Urothelium cell line (cell line): ENCODE measurements at regions not wholly inside any gene's neighbourhood (a gene's known extent, or its start where the extent isn't known, plus 50 kb on each side); places are given as distances from the start of the nearest gene placed in this dataset.
A peak's percentile ranks its signal among the peaks of the same experiment; 100 is the strongest.

ENCODE experiments used
- DNase-seq: peaks from one replicate; pipeline ENCODE4 v3.0.0; 2011; ENCODE audit warnings: low spot score, mixed read lengths
- FAIRE-seq: peaks from 2 replicates; lab custom pipeline; 2011; peaks lifted over from hg19 to GRCh38; lab: Jason Lieb, UNC

DNA sequence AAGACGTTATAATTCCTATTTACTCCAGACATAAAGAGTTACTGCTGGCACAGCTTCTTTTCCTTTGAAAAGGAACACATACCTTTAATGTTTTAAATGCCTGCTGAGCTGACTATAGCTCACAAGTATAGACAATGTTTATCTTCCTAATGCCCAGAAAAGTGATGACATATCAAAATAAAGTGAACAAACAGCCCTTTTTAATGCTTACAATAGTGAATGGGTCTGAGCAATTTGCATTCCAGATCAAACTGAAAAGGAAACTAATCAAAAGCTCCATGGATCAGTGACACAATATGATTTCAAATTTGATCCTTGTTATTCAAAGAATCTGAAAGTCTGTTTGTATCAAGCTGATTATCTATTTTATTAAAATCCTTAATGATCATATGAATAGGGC is 233.6 kb upstream of the SEMA3E start:
- DNase-seq (no peak), FAIRE-seq (no peak)

DNA sequence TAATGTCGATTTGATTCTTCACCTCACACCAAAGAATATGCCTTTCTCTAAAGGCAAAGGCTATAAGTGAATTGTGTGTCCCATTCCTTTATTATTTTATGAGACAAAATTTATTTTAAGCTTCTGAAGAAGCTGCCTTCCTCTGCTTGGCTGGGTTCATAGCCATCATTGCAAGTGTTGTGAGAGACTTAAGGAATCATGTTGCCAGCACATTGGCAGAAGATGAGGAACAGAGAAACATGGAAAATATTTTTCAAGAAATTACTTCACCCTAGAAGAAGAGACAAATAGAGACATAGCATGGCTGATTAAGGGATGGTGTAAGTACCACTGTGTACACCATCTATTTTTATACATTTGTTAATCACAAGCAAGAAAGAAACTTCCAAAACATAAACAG is 230.1 kb upstream of the SEMA3E start:
- FAIRE-seq (no peak), DNase-seq (no peak)

DNA sequence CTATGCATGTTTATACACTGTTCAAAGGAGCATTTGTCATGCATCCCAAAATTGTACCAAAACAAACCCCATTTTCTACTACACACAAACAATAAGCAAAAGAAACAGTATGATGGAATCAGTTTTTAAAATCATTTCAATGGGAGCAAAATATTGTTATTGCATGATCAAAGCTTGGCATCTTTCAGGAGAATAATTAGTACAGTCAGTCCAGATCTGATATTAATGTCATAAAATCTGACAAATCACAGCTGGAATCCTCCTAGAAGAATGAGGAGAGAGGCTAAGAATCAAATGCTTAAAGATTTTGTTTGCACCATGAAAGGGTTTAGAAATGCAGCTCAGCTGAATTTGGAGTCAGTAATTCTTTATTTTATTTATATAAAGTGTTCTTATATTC is 229.7 kb upstream of the SEMA3E start:
- FAIRE-seq: no peak

GRCh38 chr7:83876593-83876992 is 227.7 kb upstream of the SEMA3E start:
- FAIRE-seq (peak; percentile 61), DNase-seq (peak; percentile 26)

More for the DNA sequence above, 229.7 kb upstream of the SEMA3E start:
- no peak for DNase-seq

GRCh38 chr7:83873459-83873858 is 224.5 kb upstream of the SEMA3E start:
- FAIRE-seq: no peak
- no peak for DNase-seq

GRCh38 chr7:83872501-83872900 is 223.6 kb upstream of the SEMA3E start:
- FAIRE-seq (peak; percentile 35), DNase-seq (no peak)

- FAIRE-seq (no peak), DNase-seq (no peak)
These were observed 221.6 kb upstream of the SEMA3E start for GRCh38 chr7:83870515-83870914.

GRCh38 chr7:83866582-83866981 is 217.6 kb upstream of the SEMA3E start:
- FAIRE-seq (peak; percentile 61), DNase-seq (no peak)

DNA sequence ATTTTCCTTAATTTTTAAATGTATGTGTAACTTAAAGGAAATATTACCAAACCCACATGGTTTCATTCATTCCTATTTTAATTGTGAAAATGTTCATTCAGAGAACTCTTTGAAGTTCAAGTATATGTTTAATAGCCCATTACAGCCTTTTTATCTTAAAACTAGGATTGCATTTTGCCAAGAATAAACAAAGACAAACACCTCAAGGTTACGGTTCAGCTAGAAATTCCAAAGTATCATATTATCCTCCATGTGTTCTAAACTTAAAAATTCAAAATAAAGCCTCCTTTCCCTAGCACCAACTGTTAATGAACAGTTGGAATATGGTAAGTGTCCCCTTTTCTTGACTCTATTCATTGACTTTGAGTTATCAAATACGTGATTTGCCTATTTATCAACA is 215.6 kb upstream of the SEMA3E start:
- FAIRE-seq (no peak), DNase-seq (no peak)

DNA sequence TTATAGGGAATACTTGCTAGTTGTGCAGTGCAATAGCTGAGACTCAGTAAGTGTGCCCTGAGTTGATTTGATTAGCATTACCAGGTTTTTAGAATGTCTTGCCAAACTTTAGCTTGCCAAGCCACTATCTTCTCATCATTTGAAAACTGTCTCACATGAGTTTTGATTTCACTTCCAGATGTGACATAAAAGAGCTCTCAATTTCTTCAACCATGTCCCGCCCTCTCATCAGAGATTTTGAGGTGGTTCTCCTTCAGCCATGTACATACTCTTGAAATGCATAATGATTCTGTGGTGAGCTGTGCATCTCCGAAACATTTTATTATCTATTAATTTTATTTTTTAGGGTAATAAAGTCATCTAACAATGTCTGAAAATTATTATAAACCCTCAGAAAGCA is 215.0 kb upstream of the SEMA3E start:
- FAIRE-seq (no peak), DNase-seq (no peak)

GRCh38 chr7:83861876-83862275 is 212.9 kb upstream of the SEMA3E start:
- no peak for FAIRE-seq

GRCh38 chr7:83859827-83860226 is 210.9 kb upstream of the SEMA3E start:
- DNase-seq (no peak), FAIRE-seq (no peak)

More at GRCh38 chr7:83861876-83862275, 212.9 kb upstream of the SEMA3E start:
- DNase-seq: no peak

- DNase-seq (no peak), FAIRE-seq (no peak)
These were observed 208.8 kb upstream of the SEMA3E start for GRCh38 chr7:83857691-83858090.

- no peak for DNase-seq
These were observed 207.2 kb upstream of the SEMA3E start for GRCh38 chr7:83856094-83856493.

GRCh38 chr7:83852136-83852535 is 203.2 kb upstream of the SEMA3E start:
- no peak for DNase-seq
- FAIRE-seq: peak; percentile 86

More at GRCh38 chr7:83856094-83856493, 207.2 kb upstream of the SEMA3E start:
- no peak for FAIRE-seq

GRCh38 chr7:83851551-83851950 is 202.6 kb upstream of the SEMA3E start:
- FAIRE-seq (no peak), DNase-seq (no peak)

GRCh38 chr7:83850941-83851340 is 202.0 kb upstream of the SEMA3E start:
- FAIRE-seq (no peak), DNase-seq (no peak)

- DNase-seq: no peak
- no peak for FAIRE-seq
These were observed 201.2 kb upstream of the SEMA3E start for GRCh38 chr7:83850125-83850524.

GRCh38 chr7:83849131-83849530 is 200.2 kb upstream of the SEMA3E start:
- no peak for FAIRE-seq

GRCh38 chr7:83842894-83843293 is 194.0 kb upstream of the SEMA3E start:
- DNase-seq (no peak), FAIRE-seq (no peak)

More at GRCh38 chr7:83849131-83849530, 200.2 kb upstream of the SEMA3E start:
- no peak for DNase-seq

DNA sequence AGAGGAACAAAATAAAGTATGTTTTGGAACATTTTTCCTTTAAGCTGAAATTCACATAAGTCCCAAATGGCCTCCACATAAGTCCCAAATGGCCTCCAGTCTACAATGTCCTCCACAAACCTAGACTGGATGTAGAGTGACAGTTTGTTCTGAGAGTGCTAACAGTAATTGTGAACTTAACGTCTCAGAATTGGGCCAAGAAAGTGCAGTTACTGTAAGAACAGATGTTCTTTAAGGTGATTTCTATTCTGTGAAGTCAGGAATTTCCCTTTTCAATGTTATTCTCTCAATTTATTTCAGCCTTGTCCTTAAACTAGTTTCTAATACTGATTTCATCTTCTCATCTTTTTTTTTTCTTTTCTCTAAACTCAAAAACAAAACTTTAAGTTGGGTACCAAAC is 188.7 kb upstream of the SEMA3E start:
- FAIRE-seq: no peak
- DNase-seq: no peak

- peak; percentile 40 for FAIRE-seq
- DNase-seq: peak; percentile 24
These were observed 187.1 kb upstream of the SEMA3E start for GRCh38 chr7:83836028-83836427.

- no peak for FAIRE-seq
- DNase-seq: peak; percentile 27
These were observed 186.5 kb upstream of the SEMA3E start for GRCh38 chr7:83835424-83835823.
